Endodermal cell (in vitro differentiated cells): ENCODE measurements at regions not wholly inside any gene's neighbourhood (a gene's known extent, or its start where the extent isn't known, plus 50 kb on each side); places are given as distances from the start of the nearest gene placed in this dataset.
A peak's percentile ranks its signal among the peaks of the same experiment; 100 is the strongest.
"Not testable (repeated sequence)": the region's sequence is repeated elsewhere in the genome, so short reads cannot be mapped to it uniquely, and the experiment has no call there.

Experiments
- DNase-seq: peaks from one replicate; pipeline ENCODE4 v3.0.0-alpha.2; 2017
- H3K27ac ChIP-seq: 2 replicates; pipeline ENCODE4 v1.5.1; 2013; ENCODE audit warnings: mild to moderate bottlenecking, low read depth, low read length, moderate library complexity
- H3K27me3 ChIP-seq: 2 replicates; pipeline ENCODE4 v1.6.1; 2013; ENCODE audit warnings: mild to moderate bottlenecking, low read length, moderate library complexity; ENCODE audit not compliant: insufficient read depth, control insufficient read depth, poor library complexity, severe bottlenecking
- H3K36me3 ChIP-seq: 2 replicates; pipeline ENCODE4 v1.7.0; 2013; ENCODE audit warnings: mild to moderate bottlenecking, low read length, moderate library complexity; ENCODE audit not compliant: control insufficient read depth, insufficient read depth
- H3K4me1 ChIP-seq: one replicate; pipeline ENCODE4 v1.7.0; 2013; ENCODE audit warnings: low read length; ENCODE audit not compliant: control insufficient read depth, insufficient read depth
- H3K4me3 ChIP-seq: 2 replicates; pipeline ENCODE4 v1.5.1; 2013; ENCODE audit warnings: mild to moderate bottlenecking, low read length, moderate library complexity
- H3K9ac ChIP-seq: 2 replicates; pipeline ENCODE4 v1.6.1; 2013; ENCODE audit warnings: mild to moderate bottlenecking, low read length, moderate library complexity; ENCODE audit not compliant: poor library complexity, severe bottlenecking; ENCODE audit errors: extremely low read depth
- H3K9me3 ChIP-seq: 2 replicates; pipeline ENCODE4 v1.6.1; 2013; ENCODE audit warnings: mild to moderate bottlenecking, low read length, moderate library complexity; ENCODE audit not compliant: control insufficient read depth
- H3K27ac Mint-ChIP-seq: 2 replicates; pipeline ENCODE4 v1.8.0; 2020; ENCODE audit warnings: mixed read lengths
- H3K27me3 Mint-ChIP-seq: 2 replicates; pipeline ENCODE4 v1.8.0; 2021; ENCODE audit warnings: mild to moderate bottlenecking, mixed read lengths; ENCODE audit not compliant: insufficient read depth
- H3K36me3 Mint-ChIP-seq: 2 replicates; pipeline ENCODE4 v1.8.0; 2020; ENCODE audit warnings: low read depth, mixed read lengths
- H3K4me1 Mint-ChIP-seq: 2 replicates; pipeline ENCODE4 v1.8.0; 2020; ENCODE audit warnings: mixed read lengths
- H3K4me3 Mint-ChIP-seq: 2 replicates; pipeline ENCODE4 v1.8.0; 2020; ENCODE audit warnings: mild to moderate bottlenecking, moderate library complexity, mixed read lengths
- H3K9me3 Mint-ChIP-seq: 2 replicates; pipeline ENCODE4 v1.8.0; 2020; ENCODE audit warnings: mild to moderate bottlenecking, mixed read lengths
- CTCF ChIP-seq: fragments of 200-600 bp; sonication (generic); conservative IDR thresholded peaks from 2 replicates; pipeline ENCODE4 v1.5.0; 2021; ENCODE audit warnings: antibody characterized with exemption, mild to moderate bottlenecking
- WGBS, 2 experiments: methylation state at CpG; one replicate each; pipeline versions ENCODE4 v1.1.5 to v1.1.7; 2013; ENCODE audit warnings: missing lambda C conversion rate in 2 of 2, mixed read lengths in 1 of 2; ENCODE audit not compliant: insufficient coverage in 1 of 2, insufficient read length in 1 of 2; 5-methylcytosine and 5-hydroxymethylcytosine counted together

- not testable (repeated sequence) for H3K4me1 Mint-ChIP-seq, H3K36me3 Mint-ChIP-seq, H3K27ac ChIP-seq, H3K27me3 Mint-ChIP-seq, H3K27ac Mint-ChIP-seq, H3K4me3 ChIP-seq, H3K4me3 Mint-ChIP-seq, H3K27me3 ChIP-seq, H3K9ac ChIP-seq, H3K9me3 Mint-ChIP-seq, H3K36me3 ChIP-seq, H3K4me1 ChIP-seq, DNase-seq
- 64% methylated on average over 2 of the region's 3 CpGs; no CpG with 5 or more reads in 1 of the 2 experiments for WGBS, 2 experiments
- peaks cover 86% of the 10 kb centered on the region for H3K9me3 ChIP-seq
Measured at GRCh38 chr15:20388161-20388560, 153.4 kb downstream of the GOLGA6L6 start.

- Histone ChIP-seq H3K4me3 (peak overlapping the region; percentile 0), H3K27me3 (no peaks in the 10 kb centered on the region), H3K36me3 (no peaks in the 10 kb centered on the region), H3K9ac (no peak overlapping the region), H3K4me1 (no peaks in the 10 kb centered on the region), H3K27ac (no peak overlapping the region), H3K9me3 (peaks cover 87% of the 10 kb centered on the region)
- no peaks in the 10 kb centered on the region for H3K27me3 Mint-ChIP-seq
- H3K27ac Mint-ChIP-seq: no peak overlapping the region
- H3K36me3 Mint-ChIP-seq: no peaks in the 10 kb centered on the region
- H3K4me1 Mint-ChIP-seq: no peaks in the 10 kb centered on the region
- DNase-seq: no peak
- H3K9me3 Mint-ChIP-seq: peaks cover 3% of the 10 kb centered on the region
- no peak for TF ChIP-seq CTCF
- no peak overlapping the region for H3K4me3 Mint-ChIP-seq
Measured at GRCh38 chr15:20386198-20386597, 155.4 kb downstream of the GOLGA6L6 start.

GRCh38 chr15:20380199-20380598 is 161.4 kb downstream of the GOLGA6L6 start:
- DNase-seq, H3K4me1 ChIP-seq, H3K9ac ChIP-seq, H3K27me3 ChIP-seq, H3K36me3 Mint-ChIP-seq, H3K27me3 Mint-ChIP-seq, H3K9me3 Mint-ChIP-seq, H3K27ac ChIP-seq, H3K36me3 ChIP-seq, H3K4me1 Mint-ChIP-seq, H3K4me3 Mint-ChIP-seq, H3K27ac Mint-ChIP-seq: not testable (repeated sequence)
- peak overlapping the region; percentile 32 for H3K4me3 ChIP-seq
- WGBS, 2 experiments: 69% methylated on average over 4 to 5 of the region's 5 CpGs
- H3K9me3 ChIP-seq: peaks cover 87% of the 10 kb centered on the region

GRCh38 chr15:20376872-20377271 is 164.7 kb downstream of the GOLGA6L6 start:
- DNase-seq: no peak
- Histone ChIP-seq H3K4me1 (no peaks in the 10 kb centered on the region), H3K9ac (no peak overlapping the region), H3K27ac (no peak overlapping the region), H3K9me3 (peaks cover 98% of the 10 kb centered on the region), H3K4me3 (no peak overlapping the region), H3K36me3 (no peaks in the 10 kb centered on the region), H3K27me3 (no peaks in the 10 kb centered on the region)
- Mint-ChIP-seq H3K27me3 (no peaks in the 10 kb centered on the region), H3K27ac (no peak overlapping the region), H3K4me1 (no peaks in the 10 kb centered on the region), H3K36me3 (no peaks in the 10 kb centered on the region), H3K4me3 (no peak overlapping the region), H3K9me3 (peaks cover 6% of the 10 kb centered on the region)
- 62 to 64% methylated on average over 5 of the region's 5 CpGs for WGBS, 2 experiments
- no peak for TF ChIP-seq CTCF

- not testable (repeated sequence) for H3K27me3 Mint-ChIP-seq, H3K4me3 Mint-ChIP-seq
- peaks cover 88% of the 10 kb centered on the region for H3K9me3 ChIP-seq
Measured at GRCh38 chr15:20372416-20372815, 169.2 kb downstream of the GOLGA6L6 start.

More at GRCh38 chr15:20372416-20372815, 169.2 kb downstream of the GOLGA6L6 start:
- not testable (repeated sequence) for H3K27ac Mint-ChIP-seq, H3K36me3 Mint-ChIP-seq, H3K4me1 Mint-ChIP-seq, H3K36me3 ChIP-seq, H3K9me3 Mint-ChIP-seq, DNase-seq, H3K27ac ChIP-seq, H3K4me1 ChIP-seq, H3K9ac ChIP-seq, H3K27me3 ChIP-seq
- peak overlapping the region; percentile 20 for H3K4me3 ChIP-seq
